GM18508 (cell line): ENCODE measurements at regions not wholly inside any gene's neighbourhood (a gene's known extent, or its start where the extent isn't known, plus 50 kb on each side); places are given as distances from the start of the nearest gene placed in this dataset.
"Not testable (repeated sequence)": the region's sequence is repeated elsewhere in the genome, so short reads cannot be mapped to it uniquely, and the experiment has no call there.

Experiments used
- ATAC-seq: cut with Tn5 transposase; IDR thresholded peaks from one replicate; pipeline ENCODE4 v1.9.1; 2021; ENCODE audit warnings: moderate number of reproducible peaks; ENCODE audit not compliant: insufficient read depth, unreplicated experiment

DNA sequence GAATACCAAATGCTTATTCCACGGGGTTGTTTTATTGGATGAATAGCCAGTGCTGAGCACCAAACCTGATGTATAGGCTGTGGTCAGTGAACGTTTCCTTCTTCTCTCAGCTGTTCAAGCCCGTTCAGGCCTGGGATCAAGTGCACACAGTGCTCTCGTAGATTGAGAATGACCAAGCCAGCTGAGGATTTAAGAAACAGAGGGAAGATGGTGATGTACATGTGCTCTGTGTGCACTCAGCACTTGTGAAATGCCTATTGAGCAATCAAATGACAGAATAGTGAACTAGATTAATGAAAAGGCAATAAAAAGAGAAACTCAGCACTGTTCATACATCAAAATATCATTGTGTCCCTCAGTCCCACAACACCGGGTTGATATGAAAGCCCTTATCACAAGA lies 302.5 kb downstream of the BMPER start:
- no peak for ATAC-seq

DNA sequence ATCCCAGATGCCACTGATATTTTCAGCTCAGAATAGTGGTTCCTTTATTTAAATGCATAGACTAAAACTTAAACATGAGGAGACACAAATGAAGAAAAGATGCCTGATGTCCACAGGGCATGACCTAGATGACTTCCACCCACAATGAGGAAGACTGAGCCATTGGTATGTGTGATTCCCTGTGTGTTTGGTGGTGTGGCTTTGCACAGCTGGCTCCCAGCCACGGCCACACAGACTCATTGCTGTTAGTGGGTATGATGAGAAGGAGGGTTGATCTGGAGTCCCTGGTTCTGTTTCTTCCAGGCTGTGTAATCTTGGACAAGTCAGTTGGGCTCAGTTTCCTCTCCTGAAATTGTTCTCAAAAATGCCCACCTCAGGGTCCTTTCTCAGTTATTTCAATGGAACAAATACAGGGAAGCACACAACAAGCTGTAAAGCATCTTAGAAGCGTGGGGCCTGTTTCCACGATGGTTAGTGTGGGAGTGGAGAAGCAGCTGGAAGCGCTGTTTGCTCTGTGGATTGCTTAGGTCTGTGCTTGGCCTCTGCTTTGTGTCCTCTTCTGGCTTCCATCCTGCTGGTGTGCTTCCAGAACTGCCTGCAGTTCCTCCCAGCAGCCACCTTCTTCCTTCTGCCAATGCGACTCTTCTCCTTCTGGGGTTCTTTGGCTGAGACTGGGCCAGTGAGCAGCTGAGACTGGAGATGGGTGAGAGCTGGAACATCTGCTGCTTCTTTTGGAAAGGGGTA lies 303.7 kb downstream of the BMPER start:
- no peak for ATAC-seq

DNA sequence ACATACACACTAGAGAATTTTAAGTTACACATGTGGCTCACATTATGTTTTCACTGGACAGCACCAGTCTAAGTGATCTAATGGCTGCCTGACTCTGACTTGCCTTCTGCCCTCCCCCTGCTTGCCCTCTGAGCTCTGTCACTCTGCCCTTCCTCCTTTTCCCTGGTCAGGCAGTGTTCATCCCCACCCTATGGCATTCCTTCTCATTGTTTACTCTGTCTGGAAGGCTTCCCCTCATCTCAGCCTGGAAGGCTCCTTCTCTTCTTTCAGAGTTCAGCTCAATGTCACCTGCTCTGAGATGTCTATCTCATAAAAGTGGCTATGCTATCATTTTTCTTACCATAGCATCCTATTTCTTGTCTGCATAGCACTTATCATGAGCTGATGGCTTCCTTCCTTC lies 305.7 kb downstream of the BMPER start:
- ATAC-seq, result no peak

DNA sequence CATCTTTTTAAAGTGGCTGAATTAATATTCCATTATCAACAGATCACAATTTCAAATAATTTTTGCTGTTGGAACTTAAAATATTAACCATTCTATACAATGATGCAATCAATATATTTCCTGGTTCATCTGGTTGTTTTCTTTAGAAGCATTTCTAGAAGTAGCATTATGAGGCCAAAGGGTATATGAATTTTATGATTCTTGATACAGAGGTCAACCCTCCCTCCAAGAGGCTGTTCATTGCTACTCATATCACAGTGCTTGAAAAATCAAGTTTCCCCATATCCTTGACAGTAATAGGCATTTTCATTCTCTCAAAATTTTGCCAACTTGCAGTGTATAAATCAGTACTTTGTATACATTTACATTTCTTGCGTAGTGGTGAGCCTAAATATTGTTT lies 312.6 kb downstream of the BMPER start:
- ATAC-seq, result no peak

DNA sequence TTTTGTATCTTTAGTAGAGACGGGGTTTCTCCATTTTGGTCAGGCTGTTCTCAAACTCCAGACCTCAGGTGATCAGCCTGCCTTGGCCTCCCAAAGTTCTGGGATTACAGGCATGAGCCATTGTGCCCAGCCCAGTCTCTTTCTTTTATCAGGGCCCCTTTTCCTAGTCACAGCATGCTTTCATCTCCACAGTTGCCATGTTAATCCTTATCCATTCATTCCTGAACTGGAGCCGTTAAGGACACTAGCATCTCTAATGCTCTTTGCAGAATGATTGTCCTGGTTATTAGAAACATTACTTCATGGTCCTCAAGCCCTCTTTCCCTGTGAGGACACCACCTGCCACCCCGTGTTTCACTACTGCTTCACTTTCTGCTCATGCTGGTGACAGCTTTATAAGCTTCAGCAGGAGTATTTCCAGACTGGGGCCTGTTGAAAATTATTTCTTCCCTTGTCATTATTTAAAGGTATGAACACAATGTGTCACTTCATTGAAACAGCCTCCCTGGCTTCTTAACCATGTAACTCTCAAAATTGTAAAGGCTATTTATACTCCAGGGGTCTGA lies 313.9 kb downstream of the BMPER start:
- ATAC-seq, result no peak

DNA sequence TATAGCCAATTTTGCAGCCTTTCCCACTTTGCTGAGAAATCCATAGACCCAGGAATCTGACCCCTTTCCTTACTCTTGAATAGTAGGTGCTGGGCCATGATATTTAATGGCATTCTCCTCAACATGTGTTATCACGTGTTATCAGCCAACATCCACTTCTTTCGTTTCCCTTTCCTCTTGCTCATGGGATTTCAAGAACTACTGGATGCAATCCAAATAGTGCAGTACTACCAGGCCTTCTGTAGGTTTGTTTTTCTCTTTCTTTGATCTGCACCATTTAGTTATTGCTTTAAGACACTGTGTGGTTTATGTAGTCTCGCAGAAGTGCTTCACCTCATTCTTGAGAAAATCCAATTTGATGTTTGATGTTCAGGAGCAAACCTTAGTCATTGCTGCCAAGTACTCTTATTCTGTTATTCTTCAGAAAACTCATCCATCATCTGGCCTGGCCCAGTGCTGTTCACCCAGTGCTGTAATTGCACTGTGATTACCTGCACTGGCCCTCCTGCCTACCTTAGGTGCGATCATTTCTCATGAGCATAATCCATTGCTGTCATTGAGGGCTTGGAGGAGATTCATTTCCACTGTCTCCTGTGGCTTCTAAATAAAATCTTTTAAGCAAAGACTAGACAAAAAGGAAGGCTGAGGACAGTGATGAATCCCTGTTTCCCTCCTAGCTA lies 315.3 kb downstream of the BMPER start:
- no peak for ATAC-seq

DNA sequence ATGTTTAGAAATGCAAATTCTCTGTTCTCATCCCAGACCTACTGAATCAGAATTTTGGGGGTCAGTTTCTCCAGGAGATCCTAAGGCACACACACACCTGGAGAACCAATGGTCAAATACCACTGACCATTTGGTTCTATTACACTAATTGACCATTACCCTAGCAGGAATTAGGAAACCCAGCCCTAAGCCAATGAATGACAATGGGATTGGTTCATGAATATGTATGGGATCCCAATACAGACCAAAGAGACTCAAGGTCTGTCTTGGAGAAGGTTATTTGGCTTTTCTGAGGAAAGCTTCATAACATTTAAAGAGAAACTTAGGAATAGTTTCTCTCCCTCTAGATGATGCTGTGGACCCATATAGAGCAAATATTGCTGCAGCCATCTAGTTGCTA lies 317.0 kb downstream of the BMPER start:
- ATAC-seq, result no peak

DNA sequence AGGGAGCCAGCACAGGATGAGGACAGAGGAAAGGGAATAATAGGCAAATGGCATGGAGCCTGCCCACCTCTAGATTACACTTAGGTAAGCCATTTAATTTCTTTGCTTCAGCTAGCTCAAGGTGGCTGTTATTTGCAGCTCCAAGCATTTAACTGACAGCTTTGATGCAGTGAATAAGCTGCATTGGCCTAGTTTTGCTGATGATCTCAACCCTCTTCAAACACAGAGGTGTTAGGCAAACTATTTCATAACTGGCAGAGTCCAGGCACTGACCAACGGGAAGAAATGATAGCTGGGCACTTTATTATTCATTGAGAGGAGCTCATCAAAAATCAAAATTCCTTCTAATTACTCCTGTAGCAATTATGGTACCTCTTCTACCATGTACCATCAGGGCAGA lies 317.4 kb downstream of the BMPER start:
- no peak for ATAC-seq

DNA sequence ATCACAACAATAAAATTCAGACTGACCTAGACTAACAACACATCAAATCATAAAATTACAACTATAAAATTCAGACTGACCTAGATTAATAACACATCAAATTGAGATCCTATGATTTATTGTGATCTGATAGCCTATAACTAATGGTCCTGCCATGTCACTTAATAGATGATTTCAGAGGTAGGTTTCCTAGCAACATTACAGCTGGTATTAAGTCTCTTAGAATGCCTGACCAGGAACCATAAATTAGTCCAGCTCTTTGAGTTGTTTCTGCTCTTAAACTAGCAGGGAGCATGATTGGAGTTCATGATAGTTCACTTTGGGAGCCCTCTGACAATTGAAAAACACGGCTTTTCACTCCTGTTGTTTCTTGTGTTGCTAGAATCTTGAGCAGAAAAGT lies 318.9 kb downstream of the BMPER start:
- no peak for ATAC-seq

DNA sequence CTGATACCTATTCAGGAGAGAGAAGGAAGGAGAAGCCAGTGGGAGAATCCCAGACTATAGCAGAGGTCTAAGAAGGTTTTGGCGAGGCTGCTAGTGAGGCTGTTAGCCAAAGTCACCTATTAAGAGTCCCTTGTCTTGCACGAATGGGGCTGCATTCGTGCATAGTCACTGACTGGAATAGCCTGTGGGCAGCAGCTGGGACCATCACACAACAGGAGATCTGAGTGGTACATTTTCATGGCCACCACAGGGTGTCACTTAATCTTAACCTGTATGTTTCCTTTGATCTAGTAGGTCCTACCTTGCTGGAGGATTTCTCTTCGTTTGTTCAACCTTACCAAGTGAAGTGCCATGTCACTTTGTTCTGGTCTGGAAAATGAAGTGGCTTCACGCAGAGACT lies 319.9 kb downstream of the BMPER start:
- ATAC-seq, result no peak

DNA sequence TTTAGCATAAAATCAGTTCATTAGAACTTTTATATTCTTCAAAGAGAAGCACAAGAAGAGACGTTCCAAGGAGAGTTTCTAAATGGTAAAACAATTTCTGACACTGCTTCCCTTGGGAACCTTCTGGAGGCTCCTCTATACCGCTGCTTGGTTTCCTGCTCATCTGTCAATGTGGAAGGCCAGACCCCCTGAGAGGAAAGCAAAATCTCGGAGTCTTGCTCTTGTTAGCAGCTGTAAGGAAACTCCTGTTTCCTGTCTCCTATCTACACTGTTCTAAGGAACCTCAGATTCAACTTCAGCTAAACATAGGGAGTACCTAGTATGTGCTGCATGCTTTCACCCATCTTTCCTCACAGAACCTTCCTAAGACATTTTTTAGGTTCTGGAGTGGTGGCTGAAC lies 322.2 kb downstream of the BMPER start:
- ATAC-seq, result no peak

DNA sequence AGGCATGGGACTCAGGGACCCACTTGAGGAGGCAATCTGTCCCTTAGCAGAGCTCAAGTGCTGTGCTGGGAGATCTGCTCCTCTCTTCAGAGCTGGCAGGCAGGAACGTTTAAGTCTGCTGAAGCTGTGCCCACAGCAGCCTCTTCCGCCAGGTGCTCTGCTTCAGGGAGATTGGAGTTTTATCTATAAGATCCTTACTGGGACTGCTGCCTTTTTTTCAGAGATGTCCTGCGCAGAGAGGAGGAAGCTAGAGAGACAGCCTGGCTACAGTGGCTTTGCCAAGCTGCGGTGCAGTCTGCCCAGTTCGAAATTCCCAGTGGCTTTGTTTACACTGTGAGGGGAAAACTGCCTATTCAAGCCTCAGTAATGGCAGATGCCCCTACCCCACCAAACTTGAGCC lies 329.8 kb downstream of the BMPER start:
- ATAC-seq, result not testable (repeated sequence)

DNA sequence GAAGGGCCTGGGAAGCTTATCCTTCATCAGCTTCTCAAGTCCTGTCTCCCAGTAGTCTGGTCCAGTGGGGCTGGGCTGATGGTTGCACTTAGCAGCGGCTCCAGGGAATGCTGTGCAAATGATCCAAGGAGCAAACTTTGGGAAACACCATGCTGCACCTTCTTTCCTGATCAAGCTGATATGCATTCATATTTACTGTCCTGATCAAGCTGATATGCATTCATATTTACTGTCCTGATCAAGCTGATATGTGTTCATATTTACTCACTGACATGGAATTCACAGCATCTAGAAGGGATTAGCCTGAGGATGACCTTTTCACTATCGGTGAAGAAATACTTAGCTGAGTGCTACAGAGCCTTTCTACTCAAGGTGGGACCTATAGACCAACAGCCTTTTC lies 330.7 kb downstream of the BMPER start:
- ATAC-seq, result no peak

DNA sequence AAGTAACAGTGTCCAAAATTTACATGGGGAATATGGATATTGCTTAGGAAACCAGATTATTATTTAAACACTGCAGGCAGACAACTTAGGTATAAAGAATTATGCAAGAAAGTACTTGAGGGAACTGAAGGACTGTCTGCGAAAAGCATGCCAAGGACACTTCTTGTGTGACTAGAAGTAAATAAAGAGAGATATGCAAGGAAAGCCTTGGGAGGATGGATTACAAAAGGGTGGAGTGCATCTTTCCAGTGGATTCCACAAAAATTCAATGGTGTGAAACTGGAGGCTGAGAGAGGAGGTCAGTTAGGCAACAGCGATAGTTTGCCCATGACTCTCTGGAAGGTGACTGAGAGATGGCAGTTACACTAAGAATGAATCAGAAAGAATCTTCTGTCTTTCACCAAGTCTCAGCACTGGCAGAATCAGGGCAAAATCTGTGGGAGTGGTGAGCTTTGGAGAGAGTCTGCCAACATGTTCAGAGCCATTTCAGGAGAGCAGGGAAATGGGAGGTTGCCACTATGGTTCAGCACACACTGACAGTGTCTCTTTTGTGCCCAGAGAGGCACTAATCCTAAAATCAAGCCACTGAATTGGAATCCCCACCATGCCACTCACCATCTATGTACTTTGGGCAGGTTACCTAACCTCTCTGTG lies 331.6 kb downstream of the BMPER start:
- no peak for ATAC-seq

DNA sequence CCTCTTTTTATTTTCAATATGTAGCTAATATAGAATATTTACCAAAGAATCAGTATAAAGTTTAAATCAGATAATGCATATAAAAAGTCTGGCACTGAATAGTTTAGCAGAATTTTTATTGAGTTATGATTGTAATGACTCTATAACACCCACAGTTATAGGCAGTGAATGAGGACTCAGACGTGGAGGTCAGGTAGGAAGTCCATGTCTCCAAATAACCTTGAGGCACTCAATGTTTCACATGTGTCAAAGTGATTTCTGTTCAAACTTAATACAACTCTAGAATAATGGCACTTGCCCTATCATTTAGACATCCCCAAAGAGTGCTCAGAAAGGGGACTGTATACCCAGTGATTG lies 332.1 kb downstream of the BMPER start:
- ATAC-seq, result no peak

DNA sequence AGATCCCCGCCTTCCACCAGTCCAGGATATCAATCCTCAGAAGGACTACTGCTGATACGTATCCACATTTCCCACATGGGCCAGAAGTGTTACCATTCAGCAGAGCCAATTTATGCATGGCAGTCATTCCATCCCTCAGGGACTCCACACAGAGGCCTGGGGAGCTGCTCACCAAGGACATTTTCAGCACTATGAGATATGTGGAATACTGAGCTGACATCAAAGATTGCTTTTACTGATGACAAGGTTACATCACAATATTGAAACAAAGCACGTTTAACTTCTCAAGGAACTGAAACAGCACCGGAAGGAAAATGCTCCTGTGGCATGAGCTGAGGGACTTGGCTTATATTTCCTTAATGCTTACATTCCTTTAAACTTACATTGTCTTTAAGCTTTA lies 335.1 kb downstream of the BMPER start:
- ATAC-seq, result no peak

DNA sequence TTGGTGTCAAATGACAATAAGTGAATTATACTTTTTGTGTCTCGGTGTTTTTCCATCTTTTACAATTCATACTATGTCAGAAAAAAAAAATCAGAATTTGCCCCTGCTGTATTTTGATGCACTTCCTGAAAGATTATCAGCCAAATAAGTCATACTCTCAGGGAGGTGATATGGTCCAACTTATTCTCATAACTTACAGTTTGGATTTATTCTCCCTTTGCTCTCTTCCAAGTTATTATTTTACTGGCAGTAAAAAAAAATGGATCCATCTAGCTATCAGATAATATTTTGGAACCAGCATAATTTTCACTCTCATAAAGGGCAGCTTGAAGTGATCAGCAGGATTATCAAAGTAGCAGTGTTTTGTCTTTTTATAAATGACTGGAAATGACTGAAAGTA lies 337.1 kb downstream of the BMPER start:
- no peak for ATAC-seq

DNA sequence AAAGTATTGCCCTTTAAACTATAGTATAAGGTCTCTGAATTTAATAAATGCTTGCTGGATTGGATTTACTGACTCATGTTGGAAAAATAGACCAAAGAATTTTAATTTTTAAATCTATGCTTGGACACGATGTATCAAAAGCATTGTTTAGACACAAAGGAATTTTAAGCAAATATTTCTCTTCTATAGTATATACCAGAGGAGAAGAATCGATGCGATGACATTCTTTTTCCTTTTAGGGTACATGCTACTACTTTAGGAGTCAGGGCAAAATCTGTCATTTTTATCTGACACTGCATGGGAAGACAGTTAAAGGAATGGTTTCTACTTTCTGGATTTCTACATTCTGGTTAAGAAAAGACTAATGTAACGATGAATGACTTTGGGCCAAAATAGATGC lies 339.9 kb downstream of the BMPER start:
- ATAC-seq, result no peak

DNA sequence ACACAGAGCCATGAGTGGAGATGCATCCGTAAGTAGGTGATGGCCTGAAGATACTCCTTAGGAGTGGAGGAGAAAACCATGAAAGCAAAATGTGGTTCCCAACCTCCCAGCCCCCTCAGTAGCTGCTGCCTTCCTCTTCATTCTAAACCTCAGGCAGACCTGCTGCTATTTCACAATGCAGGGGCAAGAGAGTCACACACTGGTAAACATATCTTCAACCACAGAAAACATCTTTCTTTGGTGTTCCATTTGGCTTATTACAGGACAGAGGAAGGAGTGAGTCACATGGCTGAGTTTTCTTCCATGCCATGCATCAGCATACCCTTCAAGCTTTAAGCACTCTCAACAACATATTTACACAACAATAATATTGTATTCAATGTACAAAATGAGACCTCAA lies 342.1 kb downstream of the BMPER start:
- ATAC-seq, result no peak

DNA sequence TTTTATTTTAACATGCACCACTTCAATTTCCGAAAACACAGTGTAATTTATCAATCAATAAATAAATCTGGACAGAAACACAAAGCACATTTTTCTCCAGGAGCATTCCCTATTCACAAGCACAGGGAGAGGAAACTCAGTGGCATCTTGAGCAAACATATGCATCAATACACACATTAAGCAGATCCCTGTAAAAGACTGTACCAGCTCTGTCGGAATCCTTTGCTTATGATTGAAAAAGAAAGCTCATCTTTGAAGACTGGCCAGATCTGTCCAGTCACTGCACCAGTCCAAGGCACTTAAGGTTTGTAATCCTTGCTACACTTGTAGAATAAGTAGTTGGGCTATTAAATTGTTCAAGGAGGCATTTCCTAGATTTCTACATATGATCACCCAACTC lies 343.9 kb downstream of the BMPER start:
- no peak for ATAC-seq

DNA sequence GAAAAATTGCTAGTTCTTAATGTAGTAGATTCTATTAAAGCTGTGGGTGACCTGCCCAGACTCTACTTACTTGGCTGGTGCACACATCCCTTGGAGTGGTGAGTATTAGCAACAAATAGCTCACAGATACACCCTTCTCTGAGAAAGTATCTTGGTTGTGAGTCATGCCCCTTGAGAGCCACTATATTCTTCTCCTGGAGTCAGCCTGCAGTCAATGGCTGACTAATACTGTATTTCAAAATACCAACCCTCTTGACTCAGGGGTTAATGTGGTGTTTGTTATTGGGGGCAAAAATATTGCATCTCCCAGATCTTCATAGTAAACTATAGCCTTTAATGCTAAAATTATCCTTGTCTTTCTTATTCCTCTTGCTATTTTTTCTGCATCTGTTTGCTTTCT lies 354.9 kb downstream of the BMPER start:
- ATAC-seq, result no peak

DNA sequence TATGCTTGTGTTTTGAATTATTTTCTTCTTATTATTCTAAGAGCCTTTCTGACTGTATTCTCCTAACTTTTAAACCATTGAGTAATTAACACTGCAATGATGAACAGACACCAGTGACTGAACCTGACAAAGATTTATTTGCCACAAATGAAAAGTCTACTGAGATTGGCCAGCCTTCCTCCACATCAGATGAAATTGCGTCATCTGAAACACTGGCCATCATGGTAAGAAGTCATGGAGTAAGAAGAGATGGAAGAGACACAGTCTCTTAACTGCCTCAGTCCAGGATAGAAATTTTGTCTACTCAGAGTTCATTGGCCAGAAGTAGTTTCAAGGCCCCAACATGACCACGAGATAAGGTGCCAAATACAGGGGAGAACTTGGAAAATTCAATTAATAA lies 357.8 kb downstream of the BMPER start:
- no peak for ATAC-seq
